ENCODE measurements at regions not wholly inside any gene's neighbourhood (a gene's known extent, or its start where the extent isn't known, plus 50 kb on each side); places are given as distances from the start of the nearest gene placed in this dataset.
A peak's percentile ranks its signal among the peaks of the same experiment; 100 is the strongest.

GRCh38 chr16:51433599-51433998 is 282.5 kb upstream of the SALL1 start:
- H3K36me3 ChIP-seq (replicated peaks in 1 of 2; ENCODE audit: insufficient read depth in 1 of 2, low read depth in 2 of 2), result no peaks in the 10 kb centered on the region
- no peaks in the 10 kb centered on the region for H3K9me3 ChIP-seq
- H3K4me1 ChIP-seq, result peaks cover 15% of the 10 kb centered on the region
- no peaks in the 10 kb centered on the region for H3K27me3 ChIP-seq
- ATAC-seq, result no peak
- no peak overlapping the region for H3K4me3 ChIP-seq
- no peak overlapping the region for H3K27ac ChIP-seq
- DNase-seq, result no peak
- TF ChIP-seq POLR2A (IDR thresholded peaks at IDR 0.05) (no peak), CTCF (IDR thresholded peaks at IDR 0.05) (no peak)
- intact Hi-C loops (cut with DNase I), result no loop called here
- WGBS, 2 donors, result 39 to 42% methylated on average over 3 of the region's 3 CpGs

- H3K27me3 ChIP-seq, result no peaks in the 10 kb centered on the region
- no peaks in the 10 kb centered on the region for H3K36me3 ChIP-seq (replicated peaks in 1 of 2; ENCODE audit: insufficient read depth in 1 of 2, low read depth in 2 of 2)
- intact Hi-C loops (cut with DNase I), result no loop called here
- H3K27ac ChIP-seq, result peak overlapping the region in 2 of 4 donors; percentile 33 to 61
- DNase-seq (peak; percentile 41 to 73 (median 56)), ATAC-seq (peak; percentile 93)
- no peak overlapping the region for H3K4me3 ChIP-seq
- 29 to 30% methylated on average over 9 of the region's 9 CpGs for WGBS, 2 donors
- no peak for TF ChIP-seq POLR2A (IDR thresholded peaks at IDR 0.05)
- TF ChIP-seq CTCF (IDR thresholded peaks at IDR 0.05), result no peak
- H3K9me3 ChIP-seq, result no peaks in the 10 kb centered on the region
- H3K4me1 ChIP-seq, result peaks cover 15% of the 10 kb centered on the region
These were observed 280.6 kb upstream of the SALL1 start for GRCh38 chr16:51431517-51432241.

GRCh38 chr16:51430716-51431369 is 279.8 kb upstream of the SALL1 start:
- peak overlapping the region in 1 of 4 donors; percentile 61 for H3K27ac ChIP-seq
- peaks cover 15% of the 10 kb centered on the region for H3K4me1 ChIP-seq
- WGBS, 2 donors, result 41 to 54% methylated on average over 3 of the region's 3 CpGs
- TF ChIP-seq CTCF (IDR thresholded peaks at IDR 0.05) (no peak), POLR2A (IDR thresholded peaks at IDR 0.05) (no peak)
- ATAC-seq, result no peak
- H3K36me3 ChIP-seq (replicated peaks in 1 of 2; ENCODE audit: insufficient read depth in 1 of 2, low read depth in 2 of 2), result no peaks in the 10 kb centered on the region
- no peaks in the 10 kb centered on the region for H3K9me3 ChIP-seq
- H3K4me3 ChIP-seq, result no peak overlapping the region
- DNase-seq, result no peak
- no peaks in the 10 kb centered on the region for H3K27me3 ChIP-seq
- intact Hi-C loops (cut with DNase I), result no loop called here

GRCh38 chr16:51429041-51429440 is 278.0 kb upstream of the SALL1 start:
- DNase-seq (no peak), ATAC-seq (no peak)
- H3K9me3 ChIP-seq, result no peaks in the 10 kb centered on the region
- 65 to 73% methylated on average over 2 of the region's 2 CpGs for WGBS, 2 donors
- H3K27ac ChIP-seq, result no peak overlapping the region
- H3K4me1 ChIP-seq, result peaks cover 15% of the 10 kb centered on the region
- H3K4me3 ChIP-seq, result no peak overlapping the region
- no peaks in the 10 kb centered on the region for H3K27me3 ChIP-seq
- intact Hi-C loops (cut with DNase I), result no loop called here
- H3K36me3 ChIP-seq (replicated peaks in 1 of 2; ENCODE audit: insufficient read depth in 1 of 2, low read depth in 2 of 2), result no peaks in the 10 kb centered on the region
- TF ChIP-seq CTCF (IDR thresholded peaks at IDR 0.05), result no peak
- TF ChIP-seq POLR2A (IDR thresholded peaks at IDR 0.05), result no peak
